ENCODE measurements at regions not wholly inside any gene's neighbourhood (a gene's known extent, or its start where the extent isn't known, plus 50 kb on each side); places are given as distances from the start of the nearest gene placed in this dataset.
A peak's percentile ranks its signal among the peaks of the same experiment; 100 is the strongest.

- peaks cover 29% of the 10 kb centered on the region for H3K4me1 Mint-ChIP-seq
- H3K27ac Mint-ChIP-seq: peak overlapping the region; percentile 51
- H3K79me2 ChIP-seq (replicated peaks; ENCODE audit: insufficient read depth): no peaks in the 10 kb centered on the region
- 0 out of 3 replicates have a peak, but pooled peaks cover 4% of the 10 kb centered on the region for H3K36me3 Mint-ChIP-seq (ENCODE audit: low read depth)
- H3K36me3 ChIP-seq (ENCODE audit: insufficient read depth): no peaks in the 10 kb centered on the region
- H3K4me2 ChIP-seq: peak overlapping the region; percentile 33
- H3K4me3 ChIP-seq: peak overlapping the region; percentile 3; the same call in 1 of the 2 replicates
- peaks cover 3% of the 10 kb centered on the region; the same call in 1 of the 2 replicates for H3K9me2 ChIP-seq (ENCODE audit: insufficient read depth)
- TF ChIP-seq NANOG (IDR thresholded peaks at IDR 0.05; ENCODE audit: borderline replicate concordance): peak; percentile 47
- no peak for TF ChIP-seq ZNF462 (CRISPR knock-in tag; IDR thresholded peaks at IDR 0.05)
- no peaks in the 10 kb centered on the region for H4K20me1 ChIP-seq (replicated peaks; ENCODE audit: insufficient read depth)
- H3K4me3 Mint-ChIP-seq: peak overlapping the region; percentile 28
- H3K4me1 ChIP-seq (ENCODE audit: insufficient read depth): peaks cover 23% of the 10 kb centered on the region
- H3K27me3 Mint-ChIP-seq (ENCODE audit: insufficient read depth, low read depth, poor library complexity): no peaks in the 10 kb centered on the region
- no peaks in the 10 kb centered on the region for H3K27me3 ChIP-seq (ENCODE audit: insufficient read depth)
- peak overlapping the region; percentile 0; the same call in 1 of the 2 replicates for H3K27ac ChIP-seq (ENCODE audit: low read depth)
- DNase-seq (ENCODE audit: low spot score): peak; percentile 40
- H3K9me3 Mint-ChIP-seq: no peaks in the 10 kb centered on the region
- H2AFZ ChIP-seq: no peak overlapping the region
- peak; percentile 71 for ATAC-seq
- H3F3A ChIP-seq (replicated peaks; ENCODE audit: low read depth): no peaks in the 10 kb centered on the region
These were observed 260.0 kb upstream of the NRXN1 start for GRCh38 chr2:51291762-51292551.

DNA sequence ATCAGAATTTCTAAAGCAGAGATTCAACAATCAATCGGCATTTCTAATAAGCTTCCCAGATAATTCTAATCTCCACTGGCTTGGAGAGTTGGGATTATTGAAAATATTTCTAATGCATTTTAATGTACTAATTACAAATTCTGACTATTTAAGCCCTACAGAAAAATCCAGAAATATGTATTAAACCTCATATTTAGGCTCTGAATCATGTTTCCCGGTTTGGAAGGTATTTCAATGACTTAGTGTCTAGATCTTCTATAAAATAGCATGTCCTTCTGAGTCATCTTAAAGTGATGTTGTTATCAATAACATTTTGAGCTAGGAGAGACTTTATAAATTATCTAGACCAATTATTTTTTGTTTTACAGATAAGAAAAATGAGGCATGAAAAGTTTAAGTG, 258.8 kb upstream of the NRXN1 start:
- Mint-ChIP-seq H3K9me3 (no peaks in the 10 kb centered on the region), H3K27ac (no peak overlapping the region), H3K36me3 (ENCODE audit: low read depth) (0 out of 3 replicates have a peak, but pooled peaks cover 4% of the 10 kb centered on the region), H3K27me3 (ENCODE audit: insufficient read depth, low read depth, poor library complexity) (no peaks in the 10 kb centered on the region), H3K4me1 (peaks cover 22% of the 10 kb centered on the region), H3K4me3 (no peak overlapping the region)
- ATAC-seq (no peak), DNase-seq (ENCODE audit: low spot score) (no peak)
- H4K20me1 ChIP-seq (replicated peaks; ENCODE audit: insufficient read depth): no peaks in the 10 kb centered on the region
- no peak overlapping the region for H3K27ac ChIP-seq (ENCODE audit: low read depth)
- no peak overlapping the region for H3K4me3 ChIP-seq
- H3K79me2 ChIP-seq (replicated peaks; ENCODE audit: insufficient read depth): no peaks in the 10 kb centered on the region
- H3K4me2 ChIP-seq: peak overlapping the region; percentile 18; the same call in 1 of the 2 replicates
- H3K36me3 ChIP-seq (ENCODE audit: insufficient read depth): no peaks in the 10 kb centered on the region
- no peak overlapping the region for H2AFZ ChIP-seq
- TF ChIP-seq CREB1 (CRISPR knock-in tag; IDR thresholded peaks at IDR 0.05; ENCODE audit: low read depth) (no peak), ZNF331 (CRISPR knock-in tag; IDR thresholded peaks at IDR 0.05; ENCODE audit: low read depth) (no peak), POLR2AphosphoS5 (IDR thresholded peaks at IDR 0.05; ENCODE audit: low read depth) (no peak), STAT1 (IDR thresholded peaks at IDR 0.05; ENCODE audit: unreplicated experiment) (no peak), NANOG (IDR thresholded peaks at IDR 0.05; ENCODE audit: borderline replicate concordance) (no peak)
- TF ChIP-seq, protein P1, sequence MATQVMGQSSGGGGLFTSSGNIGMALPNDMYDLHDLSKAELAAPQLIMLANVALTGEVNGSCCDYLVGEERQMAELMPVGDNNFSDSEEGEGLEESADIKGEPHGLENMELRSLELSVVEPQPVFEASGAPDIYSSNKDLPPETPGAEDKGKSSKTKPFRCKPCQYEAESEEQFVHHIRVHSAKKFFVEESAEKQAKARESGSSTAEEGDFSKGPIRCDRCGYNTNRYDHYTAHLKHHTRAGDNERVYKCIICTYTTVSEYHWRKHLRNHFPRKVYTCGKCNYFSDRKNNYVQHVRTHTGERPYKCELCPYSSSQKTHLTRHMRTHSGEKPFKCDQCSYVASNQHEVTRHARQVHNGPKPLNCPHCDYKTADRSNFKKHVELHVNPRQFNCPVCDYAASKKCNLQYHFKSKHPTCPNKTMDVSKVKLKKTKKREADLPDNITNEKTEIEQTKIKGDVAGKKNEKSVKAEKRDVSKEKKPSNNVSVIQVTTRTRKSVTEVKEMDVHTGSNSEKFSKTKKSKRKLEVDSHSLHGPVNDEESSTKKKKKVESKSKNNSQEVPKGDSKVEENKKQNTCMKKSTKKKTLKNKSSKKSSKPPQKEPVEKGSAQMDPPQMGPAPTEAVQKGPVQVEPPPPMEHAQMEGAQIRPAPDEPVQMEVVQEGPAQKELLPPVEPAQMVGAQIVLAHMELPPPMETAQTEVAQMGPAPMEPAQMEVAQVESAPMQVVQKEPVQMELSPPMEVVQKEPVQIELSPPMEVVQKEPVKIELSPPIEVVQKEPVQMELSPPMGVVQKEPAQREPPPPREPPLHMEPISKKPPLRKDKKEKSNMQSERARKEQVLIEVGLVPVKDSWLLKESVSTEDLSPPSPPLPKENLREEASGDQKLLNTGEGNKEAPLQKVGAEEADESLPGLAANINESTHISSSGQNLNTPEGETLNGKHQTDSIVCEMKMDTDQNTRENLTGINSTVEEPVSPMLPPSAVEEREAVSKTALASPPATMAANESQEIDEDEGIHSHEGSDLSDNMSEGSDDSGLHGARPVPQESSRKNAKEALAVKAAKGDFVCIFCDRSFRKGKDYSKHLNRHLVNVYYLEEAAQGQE (IDR thresholded peaks at IDR 0.05; ENCODE audit: unreplicated experiment): no peak
- peaks cover 7% of the 10 kb centered on the region; the same call in 1 of the 2 replicates for H3K9me2 ChIP-seq (ENCODE audit: insufficient read depth)
- H3K27me3 ChIP-seq (ENCODE audit: insufficient read depth): no peaks in the 10 kb centered on the region
- H3F3A ChIP-seq (replicated peaks; ENCODE audit: low read depth): no peaks in the 10 kb centered on the region
- H3K4me1 ChIP-seq (ENCODE audit: insufficient read depth): peaks cover 23% of the 10 kb centered on the region

Measured in GM23338 (cell line).